Putamen (tissue), 1 donor: ENCODE measurements at regions not wholly inside any gene's neighbourhood (a gene's known extent, or its start where the extent isn't known, plus 50 kb on each side); places are given as distances from the start of the nearest gene placed in this dataset.
"Not testable (repeated sequence)": the region's sequence is repeated elsewhere in the genome, so short reads cannot be mapped to it uniquely, and the experiment has no call there.

Experiments
- DNase-seq: peaks from one replicate; pipeline ENCODE4 v3.0.0-alpha.2; 2016; ENCODE audit warnings: low spot score

GRCh38 chr2:235402422-235402821 is 91.4 kb upstream of the AGAP1 start:
- DNase-seq = no peak

DNA sequence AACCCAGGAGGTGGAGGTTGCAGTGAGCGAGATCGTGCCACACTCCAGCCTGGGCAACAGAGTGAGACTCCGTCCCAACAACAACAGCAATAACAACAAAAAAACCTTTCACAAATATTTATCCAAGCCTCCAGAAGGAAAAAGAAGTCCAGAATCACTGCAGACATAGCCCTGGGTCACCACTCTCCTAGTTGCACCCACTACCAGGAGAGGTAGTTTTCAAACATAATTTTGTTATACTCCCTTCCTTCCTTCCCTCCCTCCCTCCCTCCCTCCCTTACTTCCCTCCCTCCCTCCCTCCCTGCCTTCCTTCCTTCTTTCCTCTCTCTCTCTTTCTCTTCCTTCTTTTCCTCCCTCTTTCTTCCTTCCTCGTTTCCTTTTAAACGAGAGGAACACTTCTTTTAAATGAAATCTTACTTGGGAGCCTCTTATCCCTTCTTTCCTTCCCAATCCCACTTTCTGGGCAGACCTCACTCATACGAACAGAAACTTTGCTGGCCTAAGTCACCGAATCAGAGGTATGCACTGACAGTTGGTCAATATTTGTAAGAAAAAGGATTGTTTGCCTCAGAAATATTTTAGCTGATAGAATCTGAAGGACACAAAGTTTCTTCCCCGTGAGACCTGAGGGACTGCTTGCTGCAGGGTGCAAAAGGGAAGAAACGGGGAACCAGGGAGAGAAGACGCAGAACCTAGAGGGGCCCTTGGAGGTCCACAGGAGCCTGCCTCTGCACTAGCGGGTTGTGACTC is 88.1 kb upstream of the AGAP1 start:
- DNase-seq = no peak

GRCh38 chr2:235406430-235406829 is 87.4 kb upstream of the AGAP1 start:
- no peak for DNase-seq

- DNase-seq = no peak
Measured at GRCh38 chr2:235411905-235412485, 81.8 kb upstream of the AGAP1 start.

DNA sequence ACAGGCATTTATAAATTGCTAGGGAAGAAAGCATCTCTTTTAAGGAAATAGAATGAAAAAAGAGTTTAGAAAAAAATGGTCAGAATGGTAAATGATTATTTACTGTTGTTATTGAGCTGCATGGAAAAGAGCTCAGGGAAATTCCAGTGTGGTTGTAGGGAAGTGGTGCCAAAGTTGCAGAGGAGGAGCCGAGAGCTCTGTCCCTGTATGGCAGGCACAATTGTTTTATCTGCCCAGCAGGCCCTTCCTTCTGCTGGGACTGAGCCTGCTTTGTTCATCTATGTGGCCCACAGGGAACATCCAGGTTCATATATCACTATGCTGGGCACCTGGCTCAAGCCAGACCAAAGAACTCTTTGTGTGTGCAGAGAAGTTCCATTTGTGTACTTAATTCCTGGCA is 80.8 kb upstream of the AGAP1 start:
- DNase-seq = no peak

- DNase-seq = no peak
Measured at GRCh38 chr2:235414422-235414821, 79.4 kb upstream of the AGAP1 start.

DNA sequence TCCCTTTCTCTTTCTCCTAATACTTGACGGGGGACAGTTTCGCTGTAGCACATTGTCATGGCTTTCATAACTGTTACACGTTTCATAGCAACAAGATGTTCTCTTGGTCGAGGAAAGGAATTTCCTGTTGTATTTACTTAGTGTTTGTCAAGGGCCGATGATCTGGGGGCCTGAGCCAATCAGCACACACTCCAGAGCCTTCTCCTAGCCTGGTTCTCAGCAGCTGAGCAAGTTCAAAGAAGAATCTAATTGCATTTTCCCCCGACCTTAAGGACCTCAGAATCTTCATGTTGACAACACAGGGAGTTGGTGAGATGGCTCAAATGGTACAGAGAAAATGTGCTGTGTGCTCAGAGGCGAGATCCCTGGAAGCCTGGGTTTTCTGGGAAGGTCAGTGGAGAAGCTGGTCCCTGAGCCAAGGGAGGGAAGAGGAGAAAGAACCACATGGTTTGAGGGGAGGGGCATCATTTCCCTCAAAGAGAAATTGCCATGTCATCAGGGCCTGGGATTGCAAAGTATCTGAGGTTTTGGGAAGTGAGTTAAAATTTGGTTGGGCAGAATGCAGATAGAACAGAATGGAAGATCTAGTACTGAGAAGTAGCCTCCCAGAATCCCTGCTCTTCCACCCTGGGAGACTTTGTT is 76.9 kb upstream of the AGAP1 start:
- no peak for DNase-seq

DNA sequence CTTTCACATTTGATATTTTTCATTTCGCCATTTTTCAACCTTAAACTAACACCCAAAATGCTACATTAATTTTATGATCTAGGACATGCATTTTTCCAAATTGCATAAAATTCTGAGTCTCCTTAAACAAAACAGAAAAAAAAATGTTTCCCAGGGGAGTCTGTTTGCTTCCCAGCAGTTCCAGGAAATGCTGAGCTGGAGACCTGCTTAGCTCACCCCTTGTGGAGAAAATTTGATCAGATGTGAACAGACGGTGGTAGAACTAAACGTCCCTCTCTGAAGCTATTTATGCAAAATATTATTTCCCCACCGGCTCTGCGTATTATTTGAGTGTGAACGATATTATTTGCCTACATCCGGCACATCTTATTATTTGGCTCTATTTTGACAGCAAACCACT is 74.9 kb upstream of the AGAP1 start:
- no peak for DNase-seq

GRCh38 chr2:235419996-235420395 is 73.8 kb upstream of the AGAP1 start:
- peak; percentile 76 for DNase-seq

DNA sequence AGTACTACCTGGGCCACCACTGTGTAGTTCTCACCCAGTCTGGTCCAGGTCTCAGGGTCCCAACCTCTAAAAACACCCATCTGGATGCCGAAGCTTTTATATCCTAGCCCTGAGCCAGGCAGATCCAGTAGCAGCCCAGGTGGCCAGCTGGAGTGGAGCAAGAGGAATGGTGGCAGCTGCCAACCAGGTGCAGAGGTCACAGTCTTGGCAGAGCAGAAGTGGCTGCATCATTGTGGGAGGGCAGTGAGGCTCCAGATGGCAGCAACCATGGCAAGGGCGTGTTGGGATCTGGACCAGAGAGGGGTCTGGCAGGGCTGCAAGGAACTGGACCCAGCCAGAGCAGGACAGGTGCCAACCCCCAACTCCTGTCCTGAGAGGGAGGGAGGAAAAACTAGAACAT is 72.2 kb upstream of the AGAP1 start:
- no peak for DNase-seq

DNA sequence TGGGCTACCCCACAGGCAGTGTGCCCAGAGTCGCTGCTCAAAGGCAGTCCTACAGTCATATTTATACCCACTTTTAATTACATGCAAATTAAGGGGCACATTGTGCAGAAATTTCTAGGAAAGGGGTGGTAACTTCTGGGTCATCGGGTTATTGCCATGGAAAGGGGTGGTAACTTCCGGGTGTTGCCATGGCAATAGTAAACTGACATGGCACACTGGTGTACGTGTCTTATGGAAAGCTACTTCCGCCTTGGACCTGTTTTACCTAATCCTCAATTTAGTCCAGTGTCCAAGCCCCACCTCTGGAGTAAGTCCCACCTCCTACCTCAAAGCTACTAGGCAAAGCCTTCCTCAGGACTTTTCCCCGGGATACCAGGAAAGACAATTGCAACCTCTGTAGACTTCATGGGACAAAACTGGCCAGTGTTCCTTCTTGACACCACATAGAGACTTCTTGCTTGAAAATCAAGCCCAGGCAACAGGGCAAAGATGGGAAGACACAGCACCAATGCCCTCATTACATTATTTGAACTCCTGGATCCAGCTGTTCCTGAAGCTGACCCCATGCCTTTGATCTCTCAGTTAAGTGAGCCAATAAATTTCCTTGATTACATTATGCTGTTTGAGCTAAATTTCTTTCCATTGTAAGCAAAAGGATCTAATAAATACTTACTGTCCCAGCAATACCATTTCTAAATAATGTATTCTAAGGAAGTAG is 63.3 kb upstream of the AGAP1 start:
- DNase-seq = no peak

DNA sequence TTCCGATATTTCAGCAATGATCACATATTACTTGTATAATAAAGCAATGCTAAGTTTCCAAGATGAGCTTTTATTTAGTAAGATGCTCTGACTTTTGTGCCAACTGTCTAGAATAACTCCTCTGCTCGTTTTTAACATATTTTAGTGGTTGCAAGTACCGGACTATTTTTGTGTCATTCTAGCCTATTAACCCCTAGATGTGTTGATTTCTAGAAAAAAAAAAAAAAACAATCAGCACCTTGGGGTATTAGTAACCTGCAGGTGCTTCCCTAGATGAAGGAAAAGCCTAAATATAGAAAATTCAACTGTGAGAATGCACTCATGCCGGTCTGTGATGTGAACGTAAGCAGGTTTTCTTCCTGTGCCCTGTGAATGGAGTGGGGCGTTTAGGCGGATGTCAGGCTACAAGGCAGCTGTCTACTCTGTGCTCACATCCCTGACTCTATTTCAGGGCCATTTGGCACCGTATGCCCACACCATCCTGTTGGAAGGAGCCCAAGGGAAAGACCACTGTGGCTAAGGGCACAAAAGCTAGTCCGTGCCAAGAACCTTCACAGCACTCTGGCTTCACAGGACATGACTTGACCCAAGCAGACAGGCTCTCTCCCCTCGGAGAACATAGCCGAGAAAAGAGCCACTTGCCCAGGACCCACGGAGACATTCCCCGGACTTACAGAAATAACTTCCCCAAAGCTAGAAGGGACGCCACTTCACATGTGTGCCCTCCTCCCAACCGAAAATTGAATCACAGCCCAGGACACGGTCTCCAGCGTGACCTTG is 60.9 kb upstream of the AGAP1 start:
- no peak for DNase-seq

GRCh38 chr2:235433860-235434259 is 60.0 kb upstream of the AGAP1 start:
- DNase-seq = peak; percentile 74

GRCh38 chr2:235439959-235440662 is 53.7 kb upstream of the AGAP1 start:
- no peak for DNase-seq

DNA sequence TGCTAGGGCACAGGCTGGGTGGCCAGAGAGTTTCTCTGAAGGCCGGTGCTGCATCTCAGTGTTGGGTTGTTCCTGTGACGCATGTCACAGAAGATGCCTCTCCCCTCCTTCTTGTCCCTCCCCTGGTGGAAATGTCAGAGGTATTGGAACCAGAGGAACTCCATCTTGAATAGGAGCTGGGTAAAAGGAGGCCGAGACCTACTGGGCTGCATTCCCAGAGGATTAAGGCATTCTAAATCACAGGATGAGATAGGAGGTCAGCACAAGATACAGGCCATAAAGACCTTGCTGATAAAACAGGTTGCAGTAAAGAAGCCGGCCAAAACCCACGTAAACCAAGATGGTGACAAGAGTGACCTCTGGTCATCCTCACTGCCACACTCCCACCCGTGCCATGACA is 50.3 kb upstream of the AGAP1 start:
- DNase-seq = not testable (repeated sequence)
